ENCODE measurements at regions not wholly inside any gene's neighbourhood (a gene's known extent, or its start where the extent isn't known, plus 50 kb on each side); places are given as distances from the start of the nearest gene placed in this dataset.

DNA sequence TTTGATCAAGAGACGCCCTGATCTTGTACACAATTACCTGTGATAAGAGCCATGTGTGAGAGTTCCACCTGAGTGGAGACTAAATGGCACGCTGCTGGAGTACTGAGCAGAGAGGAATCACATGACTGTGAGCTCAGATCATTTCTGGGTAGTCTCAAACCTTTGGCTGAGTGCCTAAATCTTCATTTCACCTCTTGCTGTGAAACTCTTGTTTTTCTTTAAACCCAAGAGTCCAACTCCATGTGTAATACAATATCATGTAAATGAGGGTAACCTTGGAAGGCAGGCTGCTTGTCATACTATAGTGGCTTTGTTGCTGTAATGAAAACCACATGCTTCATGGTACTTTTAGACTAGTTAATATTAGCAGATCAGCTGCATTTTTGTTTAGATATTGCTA, 156.9 kb downstream of the CAND1 start:
- DNase-seq (ENCODE audit: low read depth in 3 of 3, low spot score in 1 of 3), result no peak

DNA sequence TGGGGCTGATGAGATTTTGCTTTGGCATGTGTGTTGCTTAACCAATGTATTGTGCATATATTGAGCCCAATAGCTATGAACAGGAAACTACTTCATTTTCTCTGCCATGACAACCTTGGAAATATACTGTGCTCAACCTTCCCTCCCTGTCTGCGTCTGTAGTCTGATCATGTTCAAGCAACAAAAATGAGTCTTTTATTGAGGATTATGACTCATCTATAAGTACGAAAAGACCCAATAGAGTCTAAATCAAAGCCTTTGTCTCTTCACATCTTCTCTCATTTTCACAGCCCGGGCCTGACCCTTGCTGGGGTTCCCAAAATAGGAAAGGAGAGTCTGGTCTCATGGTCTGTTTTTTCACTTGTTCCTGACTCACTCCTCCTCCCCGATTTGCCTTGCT, 158.2 kb downstream of the CAND1 start:
- DNase-seq (ENCODE audit: low read depth in 3 of 3, low spot score in 1 of 3), result no peak

- DNase-seq (ENCODE audit: low read depth in 3 of 3, low spot score in 1 of 3), result no peak
These were observed 159.3 kb downstream of the CAND1 start for GRCh38 chr12:67428431-67428830.

DNA sequence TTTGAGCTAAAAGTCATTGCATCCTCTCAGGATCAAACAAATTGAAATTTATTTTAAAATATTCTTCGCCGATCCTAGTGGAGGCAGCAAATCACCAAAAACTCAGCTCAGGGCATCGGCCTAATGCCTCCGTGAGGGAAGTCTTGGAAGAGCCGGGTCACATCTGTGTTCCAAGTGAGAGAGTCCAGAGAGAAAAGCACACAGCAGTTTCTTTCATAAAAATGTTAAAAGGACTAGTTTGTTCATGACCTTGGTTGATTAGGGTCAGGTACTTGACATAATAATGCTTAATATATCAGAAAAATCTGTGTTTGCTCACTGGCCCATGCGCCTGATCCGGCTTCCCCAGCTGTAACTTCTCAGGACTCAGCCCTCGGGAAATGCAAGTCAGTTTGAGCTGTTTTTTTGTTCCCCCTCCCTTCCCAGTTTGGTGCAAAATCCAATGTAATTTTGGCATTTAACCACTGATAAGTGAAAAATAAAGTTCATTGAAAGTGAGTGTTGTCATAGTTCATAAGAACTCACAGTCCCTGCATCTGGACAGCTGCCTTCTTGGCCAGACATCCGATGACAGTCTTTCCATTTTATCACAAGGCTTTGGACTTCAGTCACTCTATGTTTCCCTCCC, 161.7 kb downstream of the CAND1 start:
- no peak for DNase-seq (ENCODE audit: low read depth in 3 of 3, low spot score in 1 of 3)

GRCh38 chr12:67431411-67432020, 162.4 kb downstream of the CAND1 start:
- DNase-seq (ENCODE audit: low read depth in 3 of 3, low spot score in 1 of 3), result no peak

GRCh38 chr12:67433385-67434175, 164.4 kb downstream of the CAND1 start:
- no peak for DNase-seq (ENCODE audit: low read depth in 3 of 3, low spot score in 1 of 3)

DNA sequence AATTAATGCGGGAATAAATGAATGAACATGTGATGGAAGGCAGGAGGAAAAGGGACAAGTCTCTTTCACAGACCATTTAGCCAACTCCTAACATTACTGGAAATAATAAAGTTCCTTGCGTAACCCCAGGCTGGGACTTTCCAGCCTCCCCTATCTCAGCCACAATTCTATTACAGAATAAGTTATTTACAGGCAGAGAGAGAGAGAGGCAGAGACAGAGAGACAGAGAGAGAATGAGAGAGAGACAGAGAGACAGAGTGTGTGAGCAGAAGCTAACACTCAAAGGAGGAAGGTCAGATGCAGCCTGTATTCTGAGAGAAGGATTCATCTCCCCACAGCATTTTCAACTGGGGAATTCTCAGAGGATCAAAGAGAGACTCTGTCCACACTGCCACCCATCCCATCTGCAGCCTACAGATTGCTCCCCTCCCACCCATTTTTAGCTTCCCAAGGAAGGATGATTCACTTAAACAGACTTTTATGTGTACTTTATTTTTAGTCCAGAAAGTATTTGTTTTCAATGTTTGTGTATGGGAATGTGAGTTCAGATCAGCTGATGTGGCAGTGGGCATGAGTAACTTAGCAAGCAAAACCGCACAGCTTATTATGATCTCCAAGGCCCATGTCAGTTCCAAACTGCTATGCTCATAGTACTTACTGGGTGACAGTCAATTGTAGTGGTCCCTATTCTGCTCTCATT, 165.7 kb downstream of the CAND1 start:
- DNase-seq (ENCODE audit: low read depth in 3 of 3, low spot score in 1 of 3), result no peak

DNA sequence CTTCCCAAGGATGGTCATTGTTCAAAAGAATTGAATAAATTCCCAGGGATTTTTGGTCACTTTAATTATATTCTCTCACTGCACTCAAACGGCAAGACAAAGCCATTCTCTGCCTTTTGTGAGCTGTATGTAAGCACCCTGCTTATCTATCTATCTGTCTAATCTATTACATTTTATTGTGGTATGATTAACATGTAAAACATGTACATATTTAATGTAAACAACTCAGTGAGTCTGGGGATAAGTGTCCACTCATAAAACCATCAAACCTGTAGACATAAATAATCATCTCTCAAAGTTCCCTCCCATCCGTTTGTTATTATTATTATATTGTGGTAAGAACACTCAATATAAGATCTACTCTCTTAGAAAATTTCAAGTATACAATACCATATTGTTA, 167.1 kb downstream of the CAND1 start:
- DNase-seq (ENCODE audit: low read depth in 3 of 3, low spot score in 1 of 3), result no peak

DNA sequence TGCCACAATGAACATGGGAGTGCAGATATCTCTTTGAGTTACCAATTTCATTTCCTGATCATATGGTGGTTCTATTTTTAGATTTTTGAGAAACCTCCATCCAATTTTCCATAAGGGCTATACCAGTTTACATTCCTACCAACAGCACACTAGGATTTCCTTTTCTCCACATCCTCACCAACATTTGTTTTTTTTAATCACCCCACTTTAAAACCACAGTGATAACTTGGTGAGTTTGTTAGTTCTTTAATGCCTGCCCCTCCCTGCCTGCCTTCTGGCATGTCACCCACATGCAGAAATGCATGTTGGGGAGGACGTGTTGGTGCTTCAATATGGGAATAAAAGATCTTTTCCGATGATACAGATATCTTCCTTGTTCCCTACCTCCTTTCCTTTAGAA, 167.9 kb downstream of the CAND1 start:
- no peak for DNase-seq (ENCODE audit: low read depth in 3 of 3, low spot score in 1 of 3)

GRCh38 chr12:67439611-67440010, 170.5 kb downstream of the CAND1 start:
- no peak for DNase-seq (ENCODE audit: low read depth in 3 of 3, low spot score in 1 of 3)

GRCh38 chr12:67441736-67442346, 172.7 kb downstream of the CAND1 start:
- peak; percentile 42 to 67 (median 56) for DNase-seq (ENCODE audit: low read depth in 3 of 3, low spot score in 1 of 3)

DNA sequence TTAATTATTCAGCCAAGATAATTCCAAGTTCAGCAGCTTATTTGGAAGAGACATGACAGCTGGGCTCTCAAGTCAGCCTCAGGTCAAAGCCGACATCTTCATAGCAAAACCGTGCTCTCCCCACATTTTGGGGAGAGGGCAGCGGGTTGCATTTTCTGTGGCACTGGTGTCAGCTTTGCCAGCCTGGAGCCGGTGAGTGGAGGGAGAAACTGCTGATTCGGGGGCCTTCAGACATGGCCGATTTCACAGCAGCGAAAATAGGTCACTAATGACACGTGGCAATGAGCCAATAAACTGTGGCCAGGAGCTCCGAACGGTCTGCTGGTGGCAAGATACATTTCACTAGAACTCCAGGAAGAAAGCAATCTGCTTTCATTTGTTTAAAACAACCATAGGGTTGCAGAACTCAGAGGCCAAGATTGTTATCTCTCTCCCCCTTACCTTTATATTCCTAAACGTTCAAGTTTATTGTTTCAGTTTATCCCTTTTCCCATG, 173.2 kb downstream of the CAND1 start:
- DNase-seq (ENCODE audit: low read depth in 3 of 3, low spot score in 1 of 3), result no peak

DNA sequence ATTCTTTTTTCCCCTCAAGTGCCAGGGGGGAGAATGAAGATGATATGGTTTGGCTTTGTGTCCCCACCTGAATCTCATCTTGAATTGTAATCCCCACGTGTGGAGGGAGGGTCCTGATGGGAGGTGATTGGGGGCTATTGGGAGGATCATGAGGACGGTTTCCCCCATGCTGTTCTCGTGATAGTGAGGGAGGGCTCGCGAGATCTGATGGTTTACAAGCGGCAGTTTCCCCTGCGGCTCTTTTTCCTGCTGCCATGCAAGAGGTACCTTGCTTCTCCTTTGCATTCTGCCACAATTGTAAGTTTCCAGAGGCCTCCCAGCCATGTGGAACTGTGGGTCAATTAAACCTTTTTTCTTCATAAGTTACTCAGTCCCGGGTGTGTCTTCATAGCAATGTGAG, 173.7 kb downstream of the CAND1 start:
- no peak for DNase-seq (ENCODE audit: low read depth in 3 of 3, low spot score in 1 of 3)

DNA sequence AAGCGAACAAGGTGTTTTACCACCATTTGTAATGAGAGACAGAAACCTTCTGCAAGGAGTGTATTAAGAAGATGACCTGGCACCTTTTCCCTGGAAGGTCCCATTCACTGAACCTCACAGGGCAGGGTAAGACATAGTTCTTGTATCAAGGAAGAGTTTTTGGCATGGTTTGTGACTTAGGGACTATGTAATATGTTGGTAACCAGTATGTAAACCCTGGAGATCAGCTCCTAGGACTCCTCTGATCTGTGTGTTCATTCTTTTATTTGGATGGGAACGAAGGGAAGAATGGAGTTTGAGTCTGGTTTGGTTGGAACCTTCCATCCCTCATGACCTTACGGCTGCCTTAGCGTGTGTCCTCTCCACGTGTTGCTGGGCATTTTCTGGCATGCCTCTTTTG, 175.4 kb downstream of the CAND1 start:
- no peak for DNase-seq (ENCODE audit: low read depth in 3 of 3, low spot score in 1 of 3)

GRCh38 chr12:67446716-67447115, 177.6 kb downstream of the CAND1 start:
- DNase-seq (ENCODE audit: low read depth in 3 of 3, low spot score in 1 of 3), result no peak

DNA sequence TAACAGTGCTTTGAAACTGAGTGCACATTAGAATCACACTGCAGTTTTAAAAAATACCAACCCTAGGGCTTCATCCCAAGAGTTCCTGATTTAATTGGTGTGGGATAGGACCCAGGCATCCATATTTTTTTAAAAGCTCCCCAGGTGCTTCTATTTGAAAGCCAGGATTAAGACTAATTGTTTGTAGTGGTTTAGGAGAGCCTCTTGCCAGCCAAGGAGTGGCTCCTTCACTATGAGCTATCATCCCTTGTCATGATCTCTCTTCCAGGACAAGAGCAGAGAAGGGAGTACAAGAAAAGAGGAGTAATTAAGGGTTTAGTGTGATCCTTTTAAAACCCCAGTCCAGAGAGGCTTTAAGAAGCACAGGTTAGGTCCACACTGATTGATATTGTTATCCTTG, 178.0 kb downstream of the CAND1 start:
- DNase-seq (ENCODE audit: low read depth in 3 of 3, low spot score in 1 of 3), result no peak

DNA sequence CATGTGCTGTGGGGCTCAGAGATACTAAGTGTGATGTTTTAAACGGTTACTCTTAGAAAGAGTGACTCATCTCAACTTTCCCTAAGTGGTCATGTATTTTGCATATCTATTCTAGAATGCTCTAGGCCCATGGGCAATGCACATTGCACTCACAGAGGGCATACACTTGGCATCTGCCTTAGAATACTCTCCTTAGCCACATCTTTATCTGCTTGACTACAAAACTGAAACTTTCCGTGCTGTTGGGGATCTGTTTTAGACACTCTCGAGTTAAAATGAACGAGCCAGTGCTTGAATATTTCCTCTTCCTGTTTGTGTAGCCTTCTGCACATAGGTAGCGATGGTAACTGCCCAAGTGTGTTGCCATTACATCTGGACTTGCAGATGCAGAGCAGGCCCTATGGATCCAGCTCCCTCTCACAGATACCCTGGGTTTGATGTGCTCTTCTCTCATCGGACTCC, 180.5 kb downstream of the CAND1 start:
- no peak for DNase-seq (ENCODE audit: low read depth in 3 of 3, low spot score in 1 of 3)

GRCh38 chr12:67450441-67450840, 181.3 kb downstream of the CAND1 start:
- DNase-seq (ENCODE audit: low read depth in 3 of 3, low spot score in 1 of 3), result no peak

DNA sequence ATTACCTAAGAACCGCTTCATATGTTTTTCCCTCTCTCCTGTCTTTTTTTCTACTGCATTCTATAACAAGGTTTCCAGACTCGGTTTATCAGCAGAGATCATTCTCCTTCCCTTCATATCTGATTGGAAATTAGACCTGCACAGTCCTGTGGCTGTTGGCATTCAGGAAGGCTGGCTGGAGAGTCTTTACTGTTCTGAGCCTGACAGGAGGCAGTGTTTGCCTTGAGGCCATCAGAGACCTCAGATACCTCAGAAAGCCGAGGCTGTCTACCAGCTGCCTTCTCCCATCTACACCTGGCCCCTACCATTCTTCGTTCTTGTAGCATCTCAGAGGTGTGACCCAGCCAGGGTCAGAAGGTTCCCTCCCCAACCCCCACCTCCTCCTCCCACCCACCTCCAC, 182.0 kb downstream of the CAND1 start:
- no peak for DNase-seq (ENCODE audit: low read depth in 3 of 3, low spot score in 1 of 3)

GRCh38 chr12:67452119-67452805, 183.1 kb downstream of the CAND1 start:
- no peak for DNase-seq (ENCODE audit: low read depth in 3 of 3, low spot score in 1 of 3)

GRCh38 chr12:67453191-67453590, 184.0 kb downstream of the CAND1 start:
- no peak for DNase-seq (ENCODE audit: low read depth in 3 of 3, low spot score in 1 of 3)
